ENCODE measurements at regions not wholly inside any gene's neighbourhood (a gene's known extent, or its start where the extent isn't known, plus 50 kb on each side); places are given as distances from the start of the nearest gene placed in this dataset.
"Not testable (repeated sequence)": the region's sequence is repeated elsewhere in the genome, so short reads cannot be mapped to it uniquely, and the experiment has no call there.

DNA sequence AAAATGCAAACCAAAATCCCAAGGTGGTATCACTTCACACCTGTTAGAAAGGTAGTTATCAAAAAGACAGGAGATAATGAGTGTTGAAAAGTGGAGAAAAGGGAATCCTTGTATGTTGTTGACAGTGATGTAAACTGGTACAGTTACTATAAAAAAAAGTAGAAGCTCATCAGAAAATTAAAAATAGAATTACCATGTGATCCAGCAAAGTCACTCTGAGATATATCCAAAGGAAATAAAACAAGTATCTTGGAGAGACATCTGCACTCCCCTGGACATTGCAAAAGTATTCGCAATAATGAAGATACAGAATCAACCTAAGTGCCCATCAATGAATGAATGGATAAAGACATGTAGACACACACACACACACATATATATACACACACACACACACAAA lies 208.3 kb upstream of the PIEZO2 start:
- Mint-ChIP-seq H3K4me3 (no peak overlapping the region), H3K27me3 (ENCODE audit: insufficient read depth) (no peaks in the 10 kb centered on the region; the same call in 1 of the 2 replicates), H3K27ac (no peak overlapping the region), H3K36me3 (ENCODE audit: low read depth) (no peaks in the 10 kb centered on the region), H3K4me1 (ENCODE audit: low read depth) (no peaks in the 10 kb centered on the region; the same call in 1 of the 2 replicates), H3K9me3 (no peaks in the 10 kb centered on the region)
- DNase-seq, result no peak
- TF ChIP-seq, protein P1, sequence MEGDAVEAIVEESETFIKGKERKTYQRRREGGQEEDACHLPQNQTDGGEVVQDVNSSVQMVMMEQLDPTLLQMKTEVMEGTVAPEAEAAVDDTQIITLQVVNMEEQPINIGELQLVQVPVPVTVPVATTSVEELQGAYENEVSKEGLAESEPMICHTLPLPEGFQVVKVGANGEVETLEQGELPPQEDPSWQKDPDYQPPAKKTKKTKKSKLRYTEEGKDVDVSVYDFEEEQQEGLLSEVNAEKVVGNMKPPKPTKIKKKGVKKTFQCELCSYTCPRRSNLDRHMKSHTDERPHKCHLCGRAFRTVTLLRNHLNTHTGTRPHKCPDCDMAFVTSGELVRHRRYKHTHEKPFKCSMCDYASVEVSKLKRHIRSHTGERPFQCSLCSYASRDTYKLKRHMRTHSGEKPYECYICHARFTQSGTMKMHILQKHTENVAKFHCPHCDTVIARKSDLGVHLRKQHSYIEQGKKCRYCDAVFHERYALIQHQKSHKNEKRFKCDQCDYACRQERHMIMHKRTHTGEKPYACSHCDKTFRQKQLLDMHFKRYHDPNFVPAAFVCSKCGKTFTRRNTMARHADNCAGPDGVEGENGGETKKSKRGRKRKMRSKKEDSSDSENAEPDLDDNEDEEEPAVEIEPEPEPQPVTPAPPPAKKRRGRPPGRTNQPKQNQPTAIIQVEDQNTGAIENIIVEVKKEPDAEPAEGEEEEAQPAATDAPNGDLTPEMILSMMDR (IDR thresholded peaks at IDR 0.05), result no peak

DNA sequence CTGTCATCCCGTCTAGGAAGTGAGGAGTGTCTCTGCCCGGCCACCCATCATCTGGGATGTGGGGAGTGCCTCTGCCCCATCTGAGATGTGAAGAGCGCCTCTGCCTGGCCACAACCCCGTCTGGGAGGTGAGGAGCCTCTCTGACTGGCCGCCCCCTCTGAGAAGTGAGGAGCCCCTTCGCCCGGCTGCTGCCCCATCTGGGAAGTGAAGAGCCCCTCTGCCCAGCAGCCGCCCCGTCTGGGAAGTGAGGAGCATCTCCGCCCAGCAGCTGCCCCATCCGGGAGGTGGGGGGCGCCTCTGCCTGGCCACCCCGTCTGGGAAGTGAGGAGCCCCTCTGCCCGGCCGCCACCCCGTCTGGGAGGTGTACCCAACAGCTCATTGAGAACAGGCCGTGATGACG lies 195.2 kb upstream of the PIEZO2 start:
- H3K36me3 Mint-ChIP-seq (ENCODE audit: low read depth); H3K27ac Mint-ChIP-seq; H3K4me1 Mint-ChIP-seq (ENCODE audit: low read depth); H3K4me3 Mint-ChIP-seq; DNase-seq: not testable (repeated sequence)
- Mint-ChIP-seq H3K9me3 (peaks cover 11% of the 10 kb centered on the region; the same call in 1 of the 2 replicates), H3K27me3 (ENCODE audit: insufficient read depth) (peaks cover 13% of the 10 kb centered on the region)

DNA sequence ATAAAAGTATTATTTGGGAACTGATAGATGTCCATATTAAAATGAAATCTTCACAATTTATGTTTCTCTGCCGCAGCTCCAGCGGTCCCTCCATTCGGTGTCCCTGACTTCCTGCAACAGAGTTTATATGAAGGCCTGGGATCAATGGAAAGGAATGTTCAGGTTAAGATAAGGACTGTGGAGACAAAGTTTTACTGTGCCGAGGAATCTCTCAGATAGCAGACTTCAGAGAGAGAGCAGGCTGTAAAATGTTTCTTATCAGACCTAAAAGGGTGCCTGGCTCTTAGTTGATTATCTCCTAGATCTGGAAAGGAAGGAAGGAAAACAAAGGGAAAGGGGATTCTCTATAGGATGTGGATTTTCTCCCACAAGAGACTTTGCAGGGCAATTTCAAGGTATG lies 193.7 kb upstream of the PIEZO2 start:
- H3K4me3 Mint-ChIP-seq, result no peak overlapping the region
- no peak overlapping the region for H3K27ac Mint-ChIP-seq
- H3K27me3 Mint-ChIP-seq (ENCODE audit: insufficient read depth), result peaks cover 11% of the 10 kb centered on the region
- peaks cover 9% of the 10 kb centered on the region; the same call in 1 of the 2 replicates for H3K36me3 Mint-ChIP-seq (ENCODE audit: low read depth)
- DNase-seq, result no peak
- TF ChIP-seq, protein P1 (IDR thresholded peaks at IDR 0.05), result no peak
- H3K4me1 Mint-ChIP-seq (ENCODE audit: low read depth), result no peaks in the 10 kb centered on the region
- peaks cover 11% of the 10 kb centered on the region; the same call in 1 of the 2 replicates for H3K9me3 Mint-ChIP-seq

DNA sequence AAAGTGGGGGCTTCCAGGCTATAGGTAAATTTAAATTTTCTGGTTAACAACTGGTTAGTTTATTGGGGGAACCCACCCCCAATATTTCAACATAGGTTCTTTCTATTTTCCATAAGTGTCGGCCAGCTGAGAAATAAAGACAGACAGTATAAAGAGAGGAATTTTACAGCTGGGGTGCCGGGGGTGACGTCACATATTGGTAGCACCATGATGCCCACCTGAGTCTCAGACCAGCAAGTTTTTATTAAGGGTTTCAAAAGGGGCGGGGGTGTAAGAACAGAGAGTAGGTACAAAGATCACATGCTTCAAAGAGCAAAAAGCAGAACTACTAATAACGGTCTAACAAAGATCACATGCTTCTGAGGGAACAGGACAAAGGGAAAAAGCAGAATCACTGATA lies 192.7 kb upstream of the PIEZO2 start:
- H3K27ac Mint-ChIP-seq; H3K9me3 Mint-ChIP-seq; H3K4me1 Mint-ChIP-seq (ENCODE audit: low read depth); H3K4me3 Mint-ChIP-seq; DNase-seq; H3K36me3 Mint-ChIP-seq (ENCODE audit: low read depth): not testable (repeated sequence)
- peaks cover 11% of the 10 kb centered on the region for H3K27me3 Mint-ChIP-seq (ENCODE audit: insufficient read depth)

DNA sequence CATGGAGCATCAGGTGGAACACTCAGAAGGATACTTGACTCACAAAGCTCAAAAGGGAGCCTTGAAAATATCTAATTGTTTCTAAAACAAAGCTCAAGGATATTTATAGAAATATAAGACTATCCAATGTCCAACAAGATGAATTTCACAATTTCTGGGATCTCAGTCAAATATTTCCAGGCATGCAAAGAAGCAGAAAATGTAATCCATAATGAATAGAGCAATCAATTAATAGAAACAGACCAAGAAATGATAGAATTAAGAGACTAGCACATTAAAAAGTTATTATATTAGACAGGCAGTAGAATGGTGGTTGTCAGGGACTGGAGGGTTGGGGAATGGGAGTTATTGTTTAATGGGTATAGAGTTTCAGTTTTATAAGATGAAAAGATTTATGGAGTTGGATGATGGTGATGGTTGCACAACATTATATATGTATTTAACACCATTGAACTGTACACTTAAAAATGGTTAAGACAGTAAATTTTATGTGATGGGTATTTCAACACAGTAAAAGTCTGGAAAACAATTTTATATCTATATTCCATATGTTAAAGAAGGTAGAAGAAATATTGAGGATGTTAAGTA lies 189.9 kb upstream of the PIEZO2 start:
- peaks cover 6% of the 10 kb centered on the region; the same call in 1 of the 2 replicates for H3K9me3 Mint-ChIP-seq
- peaks cover 9% of the 10 kb centered on the region; the same call in 1 of the 2 replicates for H3K36me3 Mint-ChIP-seq (ENCODE audit: low read depth)
- H3K4me3 Mint-ChIP-seq, result no peak overlapping the region
- H3K27ac Mint-ChIP-seq, result no peak overlapping the region
- TF ChIP-seq, protein P1 (IDR thresholded peaks at IDR 0.05), result no peak
- peaks cover 11% of the 10 kb centered on the region for H3K27me3 Mint-ChIP-seq (ENCODE audit: insufficient read depth)
- no peak for DNase-seq
- no peaks in the 10 kb centered on the region for H3K4me1 Mint-ChIP-seq (ENCODE audit: low read depth)

DNA sequence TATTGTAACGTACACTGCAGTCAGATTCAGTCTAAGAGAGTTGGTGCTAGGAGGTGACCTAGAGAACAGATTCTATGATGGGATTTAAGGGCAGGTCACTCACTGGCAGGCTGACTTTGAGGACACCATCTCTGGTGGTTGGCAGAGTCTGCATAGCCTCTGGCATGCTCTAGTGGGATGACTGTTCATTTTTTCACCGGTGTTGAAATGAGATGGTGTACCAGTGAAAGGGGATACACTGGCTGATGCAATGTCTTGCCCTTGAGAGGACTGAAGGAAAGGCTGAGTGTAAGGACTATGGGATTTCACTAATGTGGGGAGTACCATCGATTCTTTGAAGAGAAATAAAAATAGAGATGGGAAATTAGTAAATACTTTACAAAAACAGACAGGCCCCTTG lies 186.9 kb upstream of the PIEZO2 start:
- DNase-seq, result no peak

More for the DNA sequence above, 186.9 kb upstream of the PIEZO2 start:
- H3K27me3 Mint-ChIP-seq (ENCODE audit: insufficient read depth), result peaks cover 6% of the 10 kb centered on the region
- TF ChIP-seq, protein P1 (IDR thresholded peaks at IDR 0.05), result no peak
- H3K27ac Mint-ChIP-seq, result no peak overlapping the region
- no peaks in the 10 kb centered on the region for H3K36me3 Mint-ChIP-seq (ENCODE audit: low read depth)
- no peaks in the 10 kb centered on the region for H3K9me3 Mint-ChIP-seq
- H3K4me3 Mint-ChIP-seq, result no peak overlapping the region
- H3K4me1 Mint-ChIP-seq (ENCODE audit: low read depth), result no peaks in the 10 kb centered on the region

Measured in HFFc6 (cell line).